Activated naive CD8-positive, alpha-beta T cell treated with anti-CD3 and anti-CD28 coated beads, Interleukin-2, amount 50 U/mL, for 16 hours (primary cell): ENCODE measurements at regions not wholly inside any gene's neighbourhood (a gene's known extent, or its start where the extent isn't known, plus 50 kb on each side); places are given as distances from the start of the nearest gene placed in this dataset.
"Not testable (repeated sequence)": the region's sequence is repeated elsewhere in the genome, so short reads cannot be mapped to it uniquely, and the experiment has no call there.

Source experiments
- DNase-seq: peaks from one replicate; pipeline ENCODE4 v3.0.0-alpha.2; 2020; ENCODE audit warnings: low read depth, low spot score

- DNase-seq = no peak
Observed at GRCh38 chr6:50961611-50962010, 142.9 kb downstream of the TFAP2B start.

- DNase-seq = no peak
Observed at GRCh38 chr6:50962213-50962759, 143.6 kb downstream of the TFAP2B start.

DNA sequence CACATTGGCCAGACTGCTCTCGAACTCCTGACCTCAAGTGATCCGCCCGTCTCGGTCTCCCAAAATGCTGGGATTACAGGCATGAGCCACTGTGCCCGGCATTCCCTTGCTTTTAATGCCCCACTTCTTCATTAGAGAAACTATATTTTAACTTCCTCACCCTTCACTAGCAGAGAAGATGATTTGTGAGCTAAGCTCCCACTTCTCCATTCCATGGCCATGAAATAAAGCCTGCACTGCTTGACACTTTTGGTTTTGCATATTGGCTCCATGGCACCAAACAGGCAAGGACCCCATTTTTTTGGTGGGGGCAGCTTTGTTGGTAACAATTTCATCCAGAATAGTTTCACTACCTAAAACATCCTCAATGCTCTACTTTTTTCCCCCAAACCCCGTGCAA, 145.3 kb downstream of the TFAP2B start:
- no peak for DNase-seq

GRCh38 chr6:50965495-50965894, 146.8 kb downstream of the TFAP2B start:
- no peak for DNase-seq

GRCh38 chr6:50966532-50966931, 147.9 kb downstream of the TFAP2B start:
- DNase-seq = no peak

GRCh38 chr6:50966986-50967385, 148.3 kb downstream of the TFAP2B start:
- DNase-seq = no peak

- DNase-seq = not testable (repeated sequence)
Observed at GRCh38 chr6:50968246-50968645, 149.6 kb downstream of the TFAP2B start.

DNA sequence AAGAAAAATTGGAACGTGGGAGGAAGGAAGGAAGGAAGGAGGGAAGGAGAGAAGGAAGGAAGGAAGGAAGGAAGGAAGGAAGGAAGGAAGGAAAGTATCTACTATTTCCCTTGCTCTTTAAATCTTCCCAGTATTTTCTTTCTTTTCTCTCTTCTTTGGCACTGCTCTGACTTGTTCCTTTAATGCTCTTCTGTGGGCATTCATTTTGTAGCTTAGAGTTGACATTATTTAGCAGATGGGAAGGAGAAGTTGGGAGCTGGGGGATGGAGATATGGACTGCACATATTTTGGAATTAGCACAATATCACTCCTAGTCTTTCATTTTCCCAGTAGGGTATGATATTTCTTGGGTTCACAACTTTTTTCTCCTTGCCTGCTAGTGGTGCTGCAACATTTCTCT, 152.2 kb downstream of the TFAP2B start:
- DNase-seq = no peak

DNA sequence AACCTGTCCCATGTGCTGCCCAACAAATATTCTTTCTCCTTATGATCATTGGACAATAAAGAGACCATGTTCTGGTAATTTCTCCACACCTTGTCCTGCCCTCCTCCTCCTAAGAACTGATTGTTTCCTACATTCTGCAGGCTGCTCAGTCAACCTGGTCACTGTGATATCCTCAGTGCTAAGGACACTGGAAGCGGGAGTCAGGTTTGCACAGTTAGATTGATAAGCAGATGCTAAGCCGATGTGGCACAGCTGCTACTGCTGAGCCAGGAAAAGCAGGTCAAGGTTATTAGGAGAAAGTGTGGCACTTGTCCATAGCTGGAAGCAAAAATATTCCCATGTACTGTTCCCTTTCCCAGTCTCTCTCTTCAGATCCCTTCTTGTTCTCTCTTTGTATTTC, 154.8 kb downstream of the TFAP2B start:
- no peak for DNase-seq

- DNase-seq = no peak
Observed at GRCh38 chr6:50974319-50974718, 155.6 kb downstream of the TFAP2B start.

GRCh38 chr6:50975216-50975615, 156.5 kb downstream of the TFAP2B start:
- DNase-seq = no peak

GRCh38 chr6:50976907-50977306, 158.2 kb downstream of the TFAP2B start:
- DNase-seq = no peak

- no peak for DNase-seq
Observed at GRCh38 chr6:50977796-50978195, 159.1 kb downstream of the TFAP2B start.

DNA sequence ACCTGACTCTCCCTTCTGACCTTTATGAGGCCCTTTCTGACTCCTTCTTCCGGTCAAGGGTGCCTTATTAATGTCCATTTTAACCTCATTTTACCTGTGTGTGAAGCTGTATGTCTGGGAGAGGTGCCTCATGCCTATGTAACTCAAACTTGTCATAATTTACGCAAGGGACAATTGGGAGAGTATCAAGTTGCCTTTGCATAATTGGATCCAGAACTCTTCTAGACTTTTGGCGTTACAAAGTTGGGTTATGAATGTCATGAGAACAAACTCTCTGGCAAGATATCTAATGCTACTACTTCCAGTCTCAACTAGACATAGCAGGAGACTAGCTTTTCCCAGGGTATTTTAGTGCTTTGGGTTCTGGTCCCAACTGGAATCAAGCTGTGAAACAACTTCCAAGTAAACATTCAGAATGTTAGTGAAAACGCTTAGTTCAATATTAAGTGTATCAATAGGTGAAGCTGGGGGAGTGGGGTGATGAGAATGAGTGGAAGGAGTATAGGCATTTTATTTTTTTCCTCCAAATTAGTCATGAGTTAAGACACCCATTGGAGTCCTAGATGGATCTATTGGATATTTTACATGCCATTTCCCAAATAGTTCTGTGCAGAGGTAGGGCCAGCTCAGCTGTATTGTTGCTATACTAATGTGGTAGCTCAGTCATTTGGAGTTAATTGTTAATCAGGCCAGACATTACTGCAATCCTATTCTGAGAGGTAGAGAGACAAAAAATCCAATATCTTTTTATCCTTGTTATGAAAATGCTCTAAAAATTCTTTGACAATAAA, 159.9 kb downstream of the TFAP2B start:
- DNase-seq = no peak

DNA sequence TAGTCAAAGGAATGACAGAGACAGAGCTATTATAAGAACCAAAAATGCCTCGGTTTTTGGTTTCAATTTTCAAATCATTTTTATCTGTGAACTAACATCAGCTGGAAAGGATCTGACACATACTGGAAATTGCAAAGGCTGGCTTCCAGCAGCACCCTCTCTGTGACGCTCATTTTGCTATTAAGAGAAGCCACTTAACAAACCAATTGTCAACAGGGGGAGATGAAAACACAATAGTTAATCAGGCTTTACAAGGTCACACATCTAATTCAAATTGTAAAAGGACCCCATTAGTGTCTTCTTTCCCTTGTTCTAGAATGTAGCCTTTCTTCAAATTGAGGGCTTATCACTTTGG, 160.5 kb downstream of the TFAP2B start:
- no peak for DNase-seq

DNA sequence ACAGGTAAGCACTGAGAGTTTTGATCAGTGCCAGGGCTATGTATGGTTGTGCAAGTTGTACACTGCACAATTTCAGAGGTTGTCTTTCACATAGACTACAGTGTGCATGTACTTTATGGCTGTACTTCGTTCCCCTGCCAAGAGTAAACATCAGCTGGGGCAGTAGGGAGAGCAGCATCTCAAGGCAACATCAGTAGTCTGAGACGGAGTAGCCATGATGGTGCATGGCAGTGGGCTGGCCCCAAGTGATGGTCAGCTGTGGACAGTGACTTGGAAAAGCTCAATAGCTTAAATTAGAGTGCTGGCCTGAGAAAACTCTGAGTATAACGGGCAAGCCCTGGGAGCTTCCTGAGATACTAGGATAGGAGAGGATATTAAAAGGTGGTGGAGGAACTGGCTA, 165.5 kb downstream of the TFAP2B start:
- DNase-seq = no peak

GRCh38 chr6:50986319-50986718, 167.6 kb downstream of the TFAP2B start:
- DNase-seq = no peak

DNA sequence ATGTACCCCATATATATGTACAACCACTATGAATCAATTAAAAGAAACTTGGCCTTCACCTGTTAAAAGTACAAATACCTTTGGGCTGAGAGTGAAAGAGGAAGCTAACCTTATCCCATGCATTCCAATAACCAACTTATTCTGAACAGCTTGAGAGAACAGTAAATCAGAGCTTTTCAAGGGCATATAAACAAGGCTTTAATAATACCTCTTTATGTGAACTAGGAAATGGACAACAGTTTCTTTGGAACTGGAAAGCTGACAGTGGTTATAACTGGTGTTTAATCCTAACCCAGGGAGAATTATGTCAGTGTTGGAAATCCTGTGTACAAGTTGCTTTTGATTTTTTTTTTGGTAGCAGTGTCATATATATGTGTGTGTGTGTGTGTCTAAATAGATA, 170.5 kb downstream of the TFAP2B start:
- DNase-seq = no peak

DNA sequence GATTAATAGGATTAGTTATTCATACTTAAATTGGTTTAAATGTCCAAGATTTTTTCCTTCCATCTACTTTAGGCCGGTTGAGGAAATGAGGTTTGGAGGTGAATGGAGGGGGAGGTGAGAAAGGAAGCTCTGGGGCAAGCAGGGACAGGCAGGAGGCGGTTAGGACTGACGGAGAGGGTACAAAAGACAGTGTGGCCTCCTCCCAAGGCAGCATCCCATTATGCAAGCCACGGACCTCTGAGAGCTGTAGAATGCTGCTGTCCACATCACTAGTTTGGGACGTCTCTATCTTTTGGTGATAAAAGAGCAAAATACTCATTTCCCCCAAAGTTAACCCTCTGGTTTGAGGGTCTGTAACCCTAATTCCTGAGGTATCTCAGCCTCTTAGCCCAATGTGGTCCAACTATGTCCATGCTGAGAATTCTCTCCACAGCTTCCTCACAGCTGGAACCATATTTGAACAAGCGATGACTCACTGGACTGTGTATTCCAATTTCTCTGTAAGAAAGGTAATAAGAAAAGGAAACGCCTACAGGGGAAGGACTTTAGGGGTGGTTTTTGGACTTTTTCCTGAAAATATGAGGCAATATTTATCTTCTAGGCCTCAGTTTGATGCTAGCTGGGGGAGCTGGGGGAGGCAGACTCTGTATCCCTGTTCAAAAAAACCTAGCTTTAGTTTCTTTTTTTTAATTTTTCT, 172.2 kb downstream of the TFAP2B start:
- no peak for DNase-seq

DNA sequence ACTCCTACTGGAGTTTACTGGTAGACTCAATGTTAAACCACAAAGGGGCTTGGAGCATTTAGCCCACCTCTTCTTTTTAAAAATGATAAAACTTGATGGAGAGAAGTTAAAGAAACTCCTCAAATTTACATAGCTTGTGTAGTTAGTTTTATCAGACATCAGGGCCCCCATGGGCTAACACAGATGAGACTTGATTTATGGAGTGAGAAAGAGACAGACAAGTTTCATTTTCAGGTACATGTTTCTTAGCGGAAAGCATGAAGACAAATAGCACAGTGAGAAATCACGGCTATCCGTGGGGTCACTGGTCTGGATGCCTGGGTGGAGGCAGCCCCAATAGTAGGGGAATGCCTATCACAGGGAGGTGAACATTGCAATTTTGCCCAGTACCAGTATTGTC, 173.6 kb downstream of the TFAP2B start:
- DNase-seq = no peak

DNA sequence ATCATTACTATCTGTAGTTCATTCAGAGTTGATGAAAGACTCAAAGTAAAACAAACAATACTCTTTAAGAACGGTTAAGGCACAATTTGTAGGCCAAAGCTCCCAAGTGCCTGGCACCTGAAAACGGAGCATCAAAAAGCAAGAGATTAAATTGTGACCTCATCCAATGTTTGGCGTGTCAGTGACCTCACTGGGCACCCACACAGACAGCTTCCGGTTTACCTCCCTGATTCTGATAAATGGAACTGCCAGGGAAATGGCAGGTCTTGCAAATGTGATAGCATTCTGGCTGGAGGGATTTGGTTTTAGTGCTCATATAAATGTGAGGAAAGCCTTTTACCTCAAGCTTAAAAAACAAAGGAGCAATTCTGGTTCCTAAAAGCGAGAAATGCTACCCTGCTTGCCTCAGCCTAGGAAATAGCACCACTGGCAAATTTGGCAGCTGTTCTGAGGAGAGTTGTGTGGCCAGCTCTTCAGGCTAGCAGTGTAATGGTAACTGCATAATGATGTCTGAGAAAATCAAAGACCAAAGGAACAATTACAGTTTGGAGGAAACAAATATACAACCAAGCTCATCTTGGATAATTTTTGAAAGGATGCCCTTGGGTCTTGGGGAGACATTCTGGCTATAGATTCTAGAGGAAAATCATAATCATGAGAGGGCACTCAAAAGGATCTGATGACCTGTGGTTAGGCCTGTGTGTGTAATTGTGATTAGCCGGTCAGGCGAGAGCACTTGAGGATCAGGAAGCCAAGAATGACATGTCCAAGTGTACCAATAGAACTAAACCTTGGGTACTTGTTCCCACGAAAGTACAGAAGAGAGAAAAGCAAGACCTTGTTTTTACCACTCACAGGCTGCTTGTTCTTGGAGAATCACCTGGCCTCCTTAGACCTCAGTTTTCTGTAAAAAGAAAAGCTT, 174.3 kb downstream of the TFAP2B start:
- DNase-seq = no peak
